Spleen (tissue), 11 donors: ENCODE measurements at regions not wholly inside any gene's neighbourhood (a gene's known extent, or its start where the extent isn't known, plus 50 kb on each side); places are given as distances from the start of the nearest gene placed in this dataset.

ENCODE experiments used
- DNase-seq: peaks from one replicate; pipeline ENCODE4 v3.0.0-alpha.2; 2020
- H3K27ac ChIP-seq, 8 donors: fragments of 200-600 bp; sonication (generic) in 7 of 8; 1 replicate in 4 of 8; 2 replicates in 4 of 8; pipeline versions ENCODE4 v1.5.0 to v1.8.0; 2016 to 2021; ENCODE audit warnings: inconsistent platforms in 4 of 8, mild to moderate bottlenecking in 4 of 8, moderate library complexity in 1 of 8
- H3K27me3 ChIP-seq, 7 donors: fragments of 200-600 bp; sonication (generic) in 6 of 7; replicated peaks in 1 of 7; 1 replicate in 4 of 7; 2 replicates in 3 of 7; pipeline versions ENCODE4 v1.5.0 to v1.8.0; 2016 to 2021; ENCODE audit warnings: inconsistent platforms in 3 of 7, mild to moderate bottlenecking in 1 of 7
- H3K36me3 ChIP-seq, 6 donors: fragments of 200-600 bp; sonication (generic) in 5 of 6; 1 replicate in 4 of 6; 2 replicates in 2 of 6; pipeline versions ENCODE4 v1.5.0 to v1.8.0; 2016 to 2021; ENCODE audit warnings: inconsistent platforms in 2 of 6
- H3K4me1 ChIP-seq, 6 donors: fragments of 200-600 bp; sonication (generic) in 5 of 6; 1 replicate in 3 of 6; 2 replicates in 3 of 6; pipeline versions ENCODE4 v1.5.0 to v1.8.0; 2016 to 2021; ENCODE audit warnings: inconsistent platforms in 3 of 6
- H3K4me3 ChIP-seq, 8 donors: fragments of 200-600 bp; sonication (generic) in 7 of 8; 1 replicate in 4 of 8; 2 replicates in 4 of 8; pipeline versions ENCODE4 v1.5.0 to v1.8.0; 2016 to 2021; ENCODE audit warnings: inconsistent platforms in 4 of 8, mild to moderate bottlenecking in 4 of 8, moderate library complexity in 2 of 8
- H3K9me3 ChIP-seq, 8 donors: fragments of 200-600 bp; sonication (generic) in 7 of 8; 1 replicate in 4 of 8; 2 replicates in 4 of 8; pipeline versions ENCODE4 v1.5.0 to v1.8.0; 2016 to 2021; ENCODE audit warnings: inconsistent platforms in 4 of 8
- POLR2A ChIP-seq, 3 donors: fragments of 450-650 bp; IDR thresholded peaks; one replicate each; pipeline ENCODE4 v1.5.1; 2017; ENCODE audit warnings: antibody characterized with exemption in 3 of 3, mild to moderate bottlenecking in 1 of 3
- POLR2AphosphoS5 ChIP-seq, 3 donors: sonication (generic); formaldehyde crosslinking; IDR thresholded peaks; one replicate each; pipeline ENCODE4 v1.5.1; 2017; ENCODE audit warnings: antibody characterized with exemption in 3 of 3
- WGBS, 5 donors: extraction: QIAGEN DNeasy Blood & Tissue Kit in 3 of 5; methylation state at CpG; one replicate each; pipeline versions ENCODE4 v1.1.5 to v1.1.7; 2013 to 2018; 5-methylcytosine and 5-hydroxymethylcytosine counted together
- intact Hi-C: fragments of 100-400 bp; cut with DNase I; formaldehyde crosslinking; loops from one replicate; pipeline ENCODE4 v1.15.0; 2023; ENCODE audit warnings: low total_unique reads
- TF ChIP-seq, protein P1 (sequence below), 11 experiments: fragments of 200-600 bp in 7 of 11; fragments of 450-650 bp in 4 of 11; sonication (generic) in 4 of 11; IDR thresholded peaks in 8 of 11; conservative IDR thresholded peaks in 3 of 11; 1 replicate in 7 of 11; 2 replicates in 4 of 11; pipeline versions ENCODE4 v1.4.0 to v1.8.0; 2016 to 2021; ENCODE audit warnings: antibody characterized with exemption in 11 of 11, inconsistent platforms in 4 of 11, mild to moderate bottlenecking in 1 of 11
- donor health status: healthy with polysubstance abuse.
- donor health status: DM: no; HTN: no; CAD: no; lungs with moderate emphysema.
- donor health status: DM: no; HTN: no; CAD: no.
- donor health status: Bipolar disorder and iron deficiency.
- donor health status: healthy.
- donor health status: DM: no; HTN: no; CAD: no.
- donor health status: DM: yes; HTN: yes; CAD: no.

DNA sequence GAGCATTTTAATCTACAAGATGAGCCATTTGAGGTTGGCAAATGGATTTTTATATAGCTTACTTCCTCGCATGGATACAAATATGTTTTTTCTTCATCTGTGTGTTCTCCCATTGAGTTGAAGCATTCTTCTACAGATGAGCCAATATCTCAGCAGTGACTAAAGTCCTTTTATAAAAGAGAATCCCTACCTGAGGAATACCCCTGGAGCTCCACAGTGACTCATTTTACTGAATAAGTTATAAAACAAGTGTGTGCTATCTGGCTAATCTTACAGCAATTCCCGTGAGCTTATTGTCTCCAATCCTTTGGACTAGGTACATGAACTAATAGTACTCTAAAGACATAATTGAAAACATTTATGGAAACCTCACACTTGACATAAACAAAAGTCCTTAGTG, 354.2 kb upstream of the BCHE start:
- WGBS, 5 donors, result 77 to 94% (median 89%) methylated on average over 2 of the region's 2 CpGs
- no peak overlapping the region for H3K27ac ChIP-seq
- TF ChIP-seq POLR2AphosphoS5 (IDR thresholded peaks at IDR 0.05) (no peak), POLR2A (IDR thresholded peaks at IDR 0.05) (no peak)
- TF ChIP-seq, protein P1, sequence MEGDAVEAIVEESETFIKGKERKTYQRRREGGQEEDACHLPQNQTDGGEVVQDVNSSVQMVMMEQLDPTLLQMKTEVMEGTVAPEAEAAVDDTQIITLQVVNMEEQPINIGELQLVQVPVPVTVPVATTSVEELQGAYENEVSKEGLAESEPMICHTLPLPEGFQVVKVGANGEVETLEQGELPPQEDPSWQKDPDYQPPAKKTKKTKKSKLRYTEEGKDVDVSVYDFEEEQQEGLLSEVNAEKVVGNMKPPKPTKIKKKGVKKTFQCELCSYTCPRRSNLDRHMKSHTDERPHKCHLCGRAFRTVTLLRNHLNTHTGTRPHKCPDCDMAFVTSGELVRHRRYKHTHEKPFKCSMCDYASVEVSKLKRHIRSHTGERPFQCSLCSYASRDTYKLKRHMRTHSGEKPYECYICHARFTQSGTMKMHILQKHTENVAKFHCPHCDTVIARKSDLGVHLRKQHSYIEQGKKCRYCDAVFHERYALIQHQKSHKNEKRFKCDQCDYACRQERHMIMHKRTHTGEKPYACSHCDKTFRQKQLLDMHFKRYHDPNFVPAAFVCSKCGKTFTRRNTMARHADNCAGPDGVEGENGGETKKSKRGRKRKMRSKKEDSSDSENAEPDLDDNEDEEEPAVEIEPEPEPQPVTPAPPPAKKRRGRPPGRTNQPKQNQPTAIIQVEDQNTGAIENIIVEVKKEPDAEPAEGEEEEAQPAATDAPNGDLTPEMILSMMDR (IDR thresholded peaks at IDR 0.05 in 8 of 11, conservative IDR thresholded peaks at IDR 0.05 in 3 of 11), result no peak
- H3K4me3 ChIP-seq, result no peak overlapping the region
- intact Hi-C loops, result no loop called here
- no peaks in the 10 kb centered on the region for H3K9me3 ChIP-seq
- no peak for DNase-seq
- H3K27me3 ChIP-seq, result no peaks in the 10 kb centered on the region
- H3K4me1 ChIP-seq, result no peaks in the 10 kb centered on the region
- no peaks in the 10 kb centered on the region for H3K36me3 ChIP-seq

DNA sequence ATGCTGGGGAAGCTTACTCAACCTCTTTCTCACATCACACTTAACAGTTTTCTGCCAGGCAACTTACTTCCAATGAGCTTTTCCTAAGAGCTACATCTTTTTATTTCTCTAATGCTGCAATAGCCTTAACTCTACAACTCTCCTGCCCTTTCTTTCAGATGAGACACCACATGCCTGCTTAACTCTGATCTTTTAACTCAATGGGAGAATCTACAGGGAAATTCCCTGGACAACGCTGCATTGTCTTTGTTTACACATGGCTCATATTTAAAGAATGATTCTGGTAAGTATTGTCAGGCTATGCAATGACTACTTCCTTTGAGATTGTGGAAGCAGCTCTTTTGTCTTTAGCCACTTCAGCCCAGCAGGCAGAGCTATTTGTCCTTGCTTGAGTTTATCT, 353.1 kb upstream of the BCHE start:
- Histone ChIP-seq H3K4me3 (no peak overlapping the region), H3K27me3 (no peaks in the 10 kb centered on the region), H3K9me3 (peaks cover 0 to 3% (median 0%) of the 10 kb centered on the region in 8 donors), H3K27ac (no peak overlapping the region), H3K36me3 (no peaks in the 10 kb centered on the region), H3K4me1 (no peaks in the 10 kb centered on the region)
- 49 to 65% (median 59%) methylated on average over 1 of the region's 1 CpG for WGBS, 5 donors
- intact Hi-C loops, result no loop called here
- DNase-seq, result no peak
- TF ChIP-seq POLR2A (IDR thresholded peaks at IDR 0.05), result no peak
- TF ChIP-seq, protein P1 (IDR thresholded peaks at IDR 0.05 in 8 of 11, conservative IDR thresholded peaks at IDR 0.05 in 3 of 11), result no peak
- TF ChIP-seq POLR2AphosphoS5 (IDR thresholded peaks at IDR 0.05), result no peak

DNA sequence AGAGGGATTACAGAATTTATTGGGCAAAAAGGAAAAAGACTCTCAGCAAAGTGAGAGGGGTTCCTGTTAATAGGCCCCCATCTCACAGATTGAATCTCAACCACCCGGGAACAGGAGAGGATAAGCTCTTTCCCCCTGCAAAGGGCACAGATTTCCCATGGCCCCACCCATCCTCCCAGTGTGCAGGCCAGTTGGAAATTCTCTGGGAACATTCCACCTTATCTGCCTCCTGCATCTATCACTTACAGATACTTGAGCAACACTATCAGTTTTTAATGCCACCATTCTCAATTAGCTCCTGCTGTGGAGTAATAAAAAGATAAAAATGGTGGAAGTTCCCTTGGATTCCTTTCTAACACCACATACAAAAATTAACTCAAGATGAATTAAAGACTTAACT, 350.0 kb upstream of the BCHE start:
- Histone ChIP-seq H3K4me1 (no peaks in the 10 kb centered on the region), H3K27me3 (no peaks in the 10 kb centered on the region), H3K9me3 (peaks cover 0 to 3% (median 0%) of the 10 kb centered on the region in 8 donors), H3K27ac (no peak overlapping the region), H3K36me3 (no peaks in the 10 kb centered on the region), H3K4me3 (no peak overlapping the region)
- DNase-seq, result no peak
- intact Hi-C loops, result no loop called here
- 47 to 80% (median 63%) methylated on average over 1 of the region's 1 CpG for WGBS, 5 donors
- TF ChIP-seq POLR2AphosphoS5 (IDR thresholded peaks at IDR 0.05), result no peak
- TF ChIP-seq POLR2A (IDR thresholded peaks at IDR 0.05), result no peak
- TF ChIP-seq, protein P1 (IDR thresholded peaks at IDR 0.05 in 8 of 11, conservative IDR thresholded peaks at IDR 0.05 in 3 of 11), result no peak

DNA sequence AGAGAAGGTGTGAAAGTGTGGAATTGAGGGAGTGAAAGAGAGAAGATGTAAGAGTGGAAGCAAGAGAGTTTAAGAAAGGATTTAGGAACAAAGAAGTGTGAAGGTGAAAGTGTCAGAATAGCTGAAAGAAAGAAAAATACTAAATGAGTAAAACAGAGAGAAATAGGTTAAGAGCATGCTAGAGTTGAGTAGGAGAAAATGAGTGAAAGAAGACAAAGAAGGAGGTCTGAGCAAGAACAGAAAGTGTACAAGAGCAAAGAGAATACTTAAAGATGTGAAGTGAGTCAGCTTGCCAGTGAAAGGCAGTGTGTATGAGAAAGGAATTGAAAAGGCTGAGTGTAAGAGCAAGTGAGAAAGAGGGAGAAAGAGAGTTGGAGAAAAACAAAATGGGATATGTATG, 348.8 kb upstream of the BCHE start:
- peaks cover 0 to 3% (median 0%) of the 10 kb centered on the region in 8 donors for H3K9me3 ChIP-seq
- H3K36me3 ChIP-seq, result no peaks in the 10 kb centered on the region
- DNase-seq, result no peak
- no peaks in the 10 kb centered on the region for H3K4me1 ChIP-seq
- TF ChIP-seq POLR2AphosphoS5 (IDR thresholded peaks at IDR 0.05), result no peak
- TF ChIP-seq, protein P1 (IDR thresholded peaks at IDR 0.05 in 8 of 11, conservative IDR thresholded peaks at IDR 0.05 in 3 of 11), result no peak
- TF ChIP-seq POLR2A (IDR thresholded peaks at IDR 0.05), result no peak
- H3K4me3 ChIP-seq, result no peak overlapping the region
- intact Hi-C loops, result no loop called here
- no peaks in the 10 kb centered on the region for H3K27me3 ChIP-seq
- no peak overlapping the region for H3K27ac ChIP-seq
